Stimulated activated naive CD4-positive, alpha-beta T cell treated with Interleukin-2 at 50 U/mL for 16 hours (primary cell): ENCODE measurements at regions not wholly inside any gene's neighbourhood (a gene's known extent, or its start where the extent isn't known, plus 50 kb on each side); places are given as distances from the start of the nearest gene placed in this dataset.

ENCODE experiments used
- DNase-seq: peaks from one replicate; lab custom pipeline; 2025; lab: John Stamatoyannopoulos, UW

DNA sequence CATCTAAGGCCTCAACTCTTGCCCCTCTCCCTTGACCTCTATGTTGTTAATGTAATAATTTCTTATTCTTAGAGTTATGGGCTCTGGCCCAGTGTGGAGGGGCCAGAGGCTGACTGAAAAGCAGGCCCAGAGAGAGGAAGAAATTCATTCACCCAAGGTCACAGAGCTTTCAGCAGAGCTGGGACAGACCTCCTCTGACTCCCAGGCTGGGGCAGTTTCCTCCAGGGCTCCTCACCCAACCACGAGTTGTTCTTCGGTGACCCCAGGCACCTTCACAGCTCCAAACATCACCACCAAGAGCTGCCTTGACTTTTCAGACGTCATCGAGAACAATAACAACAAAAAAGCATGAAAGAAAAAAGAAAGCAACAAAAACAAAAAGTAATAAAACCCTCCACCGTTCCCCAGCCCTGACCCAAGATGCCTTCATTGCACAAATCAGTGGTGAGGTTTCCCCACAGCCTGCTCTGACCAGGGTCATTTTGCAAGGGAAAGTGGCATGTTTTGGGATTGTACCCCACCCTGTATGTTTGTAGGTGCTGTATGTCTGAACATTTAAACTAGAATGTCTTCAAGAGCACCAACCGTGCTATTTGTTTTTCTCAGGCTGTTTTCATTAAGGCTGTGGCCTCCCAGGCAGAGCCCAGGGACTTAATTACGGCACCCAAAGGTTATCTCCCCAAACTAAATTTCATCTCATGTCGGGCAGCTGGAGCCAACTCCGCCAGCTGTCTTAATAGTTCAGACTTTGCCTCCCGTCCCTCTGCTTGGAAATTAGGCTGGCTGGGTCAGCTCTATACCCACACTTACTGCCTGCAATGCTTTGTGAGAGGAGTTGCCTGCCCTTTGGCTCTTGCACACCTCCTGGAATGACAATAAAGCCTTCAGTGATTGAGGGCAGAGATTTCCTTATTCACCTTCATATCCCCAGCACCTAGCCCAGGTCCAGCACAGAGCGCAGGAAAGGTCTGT is 173.8 kb downstream of the RPLP1 start:
- no peak for DNase-seq

GRCh38 chr15:69627548-69628158 is 175.0 kb downstream of the RPLP1 start:
- no peak for DNase-seq

DNA sequence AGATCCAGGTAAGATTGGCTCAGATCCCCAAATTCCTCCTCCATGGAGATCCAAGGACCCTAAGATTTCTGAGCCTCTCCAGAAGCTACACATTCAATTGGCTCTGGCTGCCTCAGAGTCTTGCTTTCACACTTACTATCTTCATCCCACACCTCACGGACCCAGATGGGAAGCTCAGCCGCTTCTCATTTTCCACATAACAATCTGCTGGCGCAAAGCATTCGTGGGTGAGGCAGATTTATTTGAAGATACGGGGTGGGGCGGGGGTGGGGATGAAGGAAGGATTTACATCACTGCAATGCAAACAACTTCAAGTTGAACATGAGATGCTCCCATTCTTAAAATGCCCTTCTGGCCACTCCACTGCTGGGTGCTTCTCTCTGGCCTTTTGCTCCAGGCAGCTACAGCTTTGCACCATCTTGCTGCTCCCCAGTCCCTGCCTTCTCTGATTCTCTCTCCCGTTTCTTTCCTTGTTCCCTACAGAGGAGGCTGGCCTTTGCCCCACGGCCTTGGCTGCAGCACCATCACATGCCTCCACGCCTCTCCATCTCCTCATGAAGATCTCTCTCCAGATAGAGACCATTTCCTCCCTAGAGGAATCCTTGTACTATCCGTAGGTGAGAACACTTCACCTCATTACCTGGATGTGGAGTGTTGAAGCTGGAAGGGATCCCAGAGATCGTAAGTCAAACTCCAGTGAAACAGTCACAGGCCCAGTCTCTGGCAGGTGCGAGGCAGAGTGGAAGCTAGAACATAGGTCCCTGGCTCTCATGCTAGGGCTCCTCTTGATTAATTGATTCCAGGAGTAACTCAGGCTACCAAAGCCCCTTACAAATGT is 175.9 kb downstream of the RPLP1 start:
- no peak for DNase-seq

GRCh38 chr15:69629631-69630161 is 177.1 kb downstream of the RPLP1 start:
- no peak for DNase-seq

- DNase-seq: no peak
Measured at GRCh38 chr15:69631005-69631404, 178.4 kb downstream of the RPLP1 start.

- no peak for DNase-seq
Measured at GRCh38 chr15:69631978-69632377, 179.4 kb downstream of the RPLP1 start.

DNA sequence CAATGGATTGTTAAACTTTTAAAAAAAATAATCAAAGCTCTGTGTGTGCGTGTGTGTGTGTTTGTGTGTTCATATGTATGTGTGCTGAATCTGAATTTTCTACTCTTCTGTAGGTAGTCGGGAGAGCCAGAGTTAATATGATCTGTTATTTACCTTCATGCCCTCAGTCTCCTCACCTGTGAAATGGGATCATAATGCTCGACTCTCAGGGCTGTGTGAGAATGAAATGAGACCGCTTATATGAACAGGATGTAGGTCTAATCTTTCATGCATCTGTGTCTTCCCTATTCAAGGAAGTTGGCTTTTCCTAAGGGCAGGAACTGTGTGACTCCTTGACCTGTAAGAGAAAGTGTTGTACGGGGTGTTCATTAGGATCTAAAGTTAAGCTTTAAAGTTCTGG is 182.2 kb downstream of the RPLP1 start:
- no peak for DNase-seq

GRCh38 chr15:69636169-69636915 is 183.7 kb downstream of the RPLP1 start:
- DNase-seq: no peak

DNA sequence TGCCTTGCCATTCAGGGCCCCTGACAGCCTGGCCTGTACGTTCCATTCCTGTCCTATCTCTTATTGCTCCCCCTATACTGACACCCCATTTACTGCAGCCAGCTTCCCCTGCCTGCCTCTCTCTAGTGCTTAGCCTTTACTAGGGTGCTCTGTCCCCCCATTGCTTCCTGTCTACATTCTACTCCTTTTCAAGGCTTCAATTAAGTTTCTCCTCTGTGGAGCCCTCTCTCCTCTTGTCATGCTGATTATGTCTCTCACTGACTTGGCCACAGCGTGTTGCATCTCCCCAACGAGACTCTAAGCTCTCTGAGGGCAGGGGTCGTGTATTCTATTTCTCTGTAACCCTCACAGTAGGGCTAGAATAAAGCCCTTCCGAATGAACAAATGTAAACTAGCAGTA is 185.2 kb downstream of the RPLP1 start:
- DNase-seq: no peak

DNA sequence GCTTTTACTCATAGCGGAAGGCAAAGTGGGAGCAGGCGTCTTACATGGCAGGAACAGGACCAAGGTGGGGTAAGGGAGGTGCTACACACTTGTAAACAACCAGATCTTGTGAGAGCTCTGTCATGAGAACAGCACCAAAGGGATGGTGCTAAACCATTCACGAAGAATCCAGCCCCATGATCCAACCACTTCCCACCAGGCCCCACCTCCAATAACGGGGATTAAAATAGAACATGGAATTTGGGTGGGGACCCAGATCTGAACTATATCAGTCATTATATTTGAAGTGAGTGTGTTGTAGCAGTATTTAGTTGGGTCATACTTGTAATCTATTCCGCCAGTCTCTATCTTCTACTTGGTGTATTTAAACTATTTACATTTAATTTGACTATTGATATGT is 190.9 kb downstream of the RPLP1 start:
- no peak for DNase-seq

- no peak for DNase-seq
Measured at GRCh38 chr15:69643971-69644370, 191.4 kb downstream of the RPLP1 start.

GRCh38 chr15:69644876-69645275 is 192.3 kb downstream of the RPLP1 start:
- DNase-seq: no peak

- no peak for DNase-seq
Measured at GRCh38 chr15:69647142-69647513, 194.5 kb downstream of the RPLP1 start.

GRCh38 chr15:69648212-69648611 is 195.6 kb downstream of the RPLP1 start:
- no peak for DNase-seq

- DNase-seq: no peak
Measured at GRCh38 chr15:69648775-69649735, 196.4 kb downstream of the RPLP1 start.

DNA sequence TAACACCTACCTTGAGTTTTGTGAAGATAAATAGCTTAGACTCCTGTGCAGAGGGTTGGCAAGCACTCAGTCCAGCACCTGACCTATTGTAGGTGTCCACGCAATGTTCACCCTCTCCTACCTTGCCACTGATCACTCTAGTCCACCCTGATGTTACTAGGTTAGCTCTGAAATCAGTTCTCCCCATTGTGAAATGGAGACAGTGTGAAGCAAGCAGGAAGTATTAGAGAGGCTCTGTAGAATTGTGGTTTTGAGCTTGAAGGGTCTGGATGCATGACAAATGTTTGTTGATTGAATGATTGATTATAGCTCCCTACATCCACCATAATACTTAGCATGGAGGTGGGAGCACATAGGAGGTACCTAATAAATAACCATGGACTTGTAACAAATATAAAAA is 199.7 kb downstream of the RPLP1 start:
- no peak for DNase-seq

DNA sequence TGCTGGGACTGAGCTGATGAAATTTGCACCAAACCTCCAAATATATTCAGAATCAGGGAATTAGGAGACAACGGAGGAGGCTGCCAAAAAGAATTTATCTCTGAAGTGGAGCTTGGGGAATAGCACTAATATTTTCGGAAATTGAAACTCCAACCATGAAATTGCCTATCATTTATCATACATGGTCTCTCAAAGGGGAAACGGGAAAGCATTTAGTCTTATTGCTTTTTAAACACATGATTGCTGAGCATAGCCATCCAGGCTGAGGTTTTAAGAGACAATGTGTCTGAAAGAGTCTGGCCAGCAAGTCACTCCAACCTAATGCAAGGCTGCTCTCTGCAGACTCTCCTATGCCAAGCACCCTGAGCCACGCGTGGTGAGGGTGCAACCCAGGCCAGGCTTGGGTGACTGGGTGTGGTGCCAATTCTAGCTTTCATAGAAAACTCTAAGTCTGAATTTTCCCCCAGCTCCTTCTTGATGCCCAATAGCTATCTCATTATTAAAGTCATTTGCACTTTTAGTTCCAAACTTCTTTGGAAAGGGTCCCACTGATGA is 200.2 kb downstream of the RPLP1 start:
- no peak for DNase-seq

DNA sequence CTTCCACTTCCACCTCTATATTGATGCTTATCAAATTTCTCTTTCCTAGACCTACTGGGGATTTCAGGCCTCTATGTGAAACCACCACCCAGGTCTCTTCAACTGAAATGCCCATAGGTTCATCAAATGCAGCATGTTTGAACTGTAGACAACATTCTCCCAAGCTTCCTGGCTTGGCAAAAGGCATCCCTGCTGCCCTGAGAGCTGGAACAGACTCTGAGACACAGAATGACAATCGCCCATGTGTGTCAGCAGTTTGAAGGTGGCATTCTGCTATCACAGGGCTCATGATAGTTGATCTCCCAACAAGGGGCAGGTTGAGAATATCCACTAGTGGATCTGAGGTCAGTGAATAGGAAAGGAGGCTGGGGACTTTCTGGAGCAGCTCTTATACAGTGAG is 200.7 kb downstream of the RPLP1 start:
- DNase-seq: no peak

DNA sequence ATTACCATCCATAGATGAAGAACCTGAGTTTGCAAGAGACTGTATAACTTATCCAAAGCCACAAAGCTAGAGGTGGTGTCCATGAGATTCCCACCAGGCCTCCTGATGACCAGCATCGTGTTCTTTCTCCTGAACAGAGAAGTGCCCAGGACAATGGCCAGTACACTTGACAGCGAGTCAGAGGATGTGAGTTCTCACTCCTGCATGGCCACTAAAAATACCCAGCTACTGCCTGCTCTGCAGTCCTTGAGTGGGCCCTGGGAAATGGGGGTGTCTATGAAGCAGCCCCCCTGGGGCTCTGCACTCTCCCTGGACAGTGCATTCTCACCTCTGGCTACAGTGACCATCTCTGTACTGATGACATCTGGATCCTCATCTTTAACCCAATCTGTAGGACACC is 201.2 kb downstream of the RPLP1 start:
- no peak for DNase-seq
